Liver (tissue), 8 donors: ENCODE measurements at regions not wholly inside any gene's neighbourhood (a gene's known extent, or its start where the extent isn't known, plus 50 kb on each side); places are given as distances from the start of the nearest gene placed in this dataset.

Source experiments
- DNase-seq: peaks from one replicate; pipeline ENCODE4 v3.0.0-alpha.2; 2017; ENCODE audit warnings: low spot score
- H3K27ac ChIP-seq, 2 donors: one replicate each; pipeline ENCODE4 v1.7.0; 2013; ENCODE audit warnings: inconsistent platforms in 2 of 2, low read length in 2 of 2, control low read depth in 1 of 2, low read depth in 1 of 2, mild to moderate bottlenecking in 1 of 2
- H3K27me3 ChIP-seq, 4 donors: one replicate each; pipeline versions ENCODE4 v1.6.1 to v1.7.0; 2013; ENCODE audit warnings: low read length in 3 of 4, inconsistent platforms in 1 of 4, mild to moderate bottlenecking in 1 of 4, moderate library complexity in 1 of 4; ENCODE audit not compliant: control insufficient read depth in 4 of 4, insufficient read depth in 4 of 4
- H3K36me3 ChIP-seq, 4 donors: one replicate each; pipeline versions ENCODE4 v1.6.1 to v1.7.0; 2013; ENCODE audit warnings: low read length in 3 of 4, mild to moderate bottlenecking in 3 of 4, low read depth in 1 of 4, moderate library complexity in 1 of 4; ENCODE audit not compliant: control insufficient read depth in 4 of 4, insufficient read depth in 3 of 4
- H3K4me1 ChIP-seq, 4 donors: one replicate each; pipeline versions ENCODE4 v1.6.1 to v1.7.0; 2013; ENCODE audit warnings: low read length in 3 of 4, mild to moderate bottlenecking in 3 of 4, moderate library complexity in 1 of 4; ENCODE audit not compliant: control insufficient read depth in 4 of 4, insufficient read depth in 4 of 4
- H3K4me3 ChIP-seq, 3 donors: one replicate each; pipeline versions ENCODE4 v1.6.1 to v1.7.0; 2013; ENCODE audit warnings: low read length in 3 of 3, control low read depth in 1 of 3, low read depth in 1 of 3, mild to moderate bottlenecking in 1 of 3
- H3K9ac ChIP-seq, 2 donors: one replicate each; pipeline ENCODE4 v1.7.0; 2013; ENCODE audit warnings: low read length in 2 of 2, mild to moderate bottlenecking in 2 of 2, moderate library complexity in 2 of 2, control low read depth in 1 of 2, low read depth in 1 of 2
- H3K9me3 ChIP-seq, 4 donors: one replicate each; pipeline versions ENCODE4 v1.6.1 to v1.7.0; 2013; ENCODE audit warnings: low read length in 3 of 4; ENCODE audit not compliant: control insufficient read depth in 4 of 4
- ATF3 ChIP-seq: IDR thresholded peaks from 2 replicates; pipeline ENCODE4 v1.6.1; 2016; ENCODE audit warnings: antibody characterized with exemption
- EGR1 ChIP-seq, 2 donors: IDR thresholded peaks; 2 replicates each; pipeline ENCODE4 v1.6.1; 2016 to 2018; ENCODE audit warnings: antibody characterized with exemption in 2 of 2, low read depth in 2 of 2
- FOXA2 ChIP-seq: IDR thresholded peaks from 2 replicates; pipeline ENCODE4 v1.6.1; 2016; ENCODE audit warnings: antibody characterized with exemption
- GABPA ChIP-seq, 2 donors: IDR thresholded peaks in 1 of 2; conservative IDR thresholded peaks in 1 of 2; 2 replicates each; pipeline ENCODE4 v1.6.1; 2016; ENCODE audit warnings: antibody characterized with exemption in 2 of 2, mild to moderate bottlenecking in 1 of 2, moderate library complexity in 1 of 2
- HNF4A ChIP-seq, 2 donors: conservative IDR thresholded peaks; 2 replicates each; pipeline ENCODE4 v1.6.1; 2016; ENCODE audit warnings: antibody characterized with exemption in 2 of 2, mild to moderate bottlenecking in 2 of 2
- HNF4G ChIP-seq: IDR thresholded peaks from 2 replicates; pipeline ENCODE4 v1.6.1; 2016; ENCODE audit warnings: antibody characterized with exemption
- JUND ChIP-seq, 2 donors: IDR thresholded peaks; 2 replicates each; pipeline ENCODE4 v1.6.1; 2016; ENCODE audit warnings: antibody characterized with exemption in 2 of 2
- MAX ChIP-seq: IDR thresholded peaks from 2 replicates; pipeline ENCODE4 v1.6.1; 2016; ENCODE audit warnings: antibody characterized with exemption
- NR2F2 ChIP-seq: IDR thresholded peaks from 2 replicates; pipeline ENCODE4 v1.6.1; 2016; ENCODE audit warnings: antibody characterized with exemption
- RAD21 ChIP-seq, 2 donors: IDR thresholded peaks; 2 replicates each; pipeline ENCODE4 v1.6.1; 2016; ENCODE audit warnings: antibody characterized with exemption in 2 of 2, mild to moderate bottlenecking in 2 of 2
- SP1 ChIP-seq: IDR thresholded peaks from 2 replicates; pipeline ENCODE4 v1.6.1; 2018; ENCODE audit warnings: antibody characterized with exemption, mild to moderate bottlenecking
- TAF1 ChIP-seq: conservative IDR thresholded peaks from 2 replicates; pipeline ENCODE4 v1.6.1; 2016; ENCODE audit warnings: antibody characterized with exemption, mild to moderate bottlenecking
- YY1 ChIP-seq: IDR thresholded peaks from 2 replicates; pipeline ENCODE4 v1.6.1; 2016; ENCODE audit warnings: antibody characterized with exemption, mild to moderate bottlenecking
- WGBS: extraction: QIAGEN DNeasy Blood & Tissue Kit; methylation state at CpG from one replicate; pipeline ENCODE4 v1.1.7; 2013; 5-methylcytosine and 5-hydroxymethylcytosine counted together
- TF ChIP-seq, protein P1 (sequence below): fragments of 150-350 bp; IDR thresholded peaks from 2 replicates; pipeline ENCODE4 v1.5.1; 2017; ENCODE audit warnings: improper control_type of control experiment, low read depth, low read length; ENCODE audit not compliant: missing input control
- TF ChIP-seq, protein P2 (sequence below): IDR thresholded peaks from 2 replicates; pipeline ENCODE4 v1.6.1; 2016; ENCODE audit warnings: antibody characterized with exemption, mild to moderate bottlenecking
- donor health status: healthy.
- donor health status: healthy.
- donor health status: healthy.
- donor health status: healthy.
- donor health status: healthy.

- 9% methylated on average over 5 of the region's 5 CpGs for WGBS
- Histone ChIP-seq H3K27ac (no peak overlapping the region), H3K27me3 (peaks cover 0 to 7% (median 3%) of the 10 kb centered on the region in 4 donors), H3K9ac (no peak overlapping the region), H3K4me3 (no peak overlapping the region), H3K9me3 (no peaks in the 10 kb centered on the region), H3K36me3 (no peaks in the 10 kb centered on the region), H3K4me1 (no peaks in the 10 kb centered on the region)
- DNase-seq = no peak
- no peak for TF ChIP-seq EGR1 (IDR thresholded peaks at IDR 0.05; ENCODE audit: low read depth in 2 of 2)
- no peak for TF ChIP-seq SP1
- TF ChIP-seq HNF4A (conservative IDR thresholded peaks at IDR 0.05) = no peak
- no peak for TF ChIP-seq FOXA2
- no peak for TF ChIP-seq YY1
- TF ChIP-seq MAX = no peak
- TF ChIP-seq NR2F2 = no peak
- no peak for TF ChIP-seq ATF3
- TF ChIP-seq, protein P1, sequence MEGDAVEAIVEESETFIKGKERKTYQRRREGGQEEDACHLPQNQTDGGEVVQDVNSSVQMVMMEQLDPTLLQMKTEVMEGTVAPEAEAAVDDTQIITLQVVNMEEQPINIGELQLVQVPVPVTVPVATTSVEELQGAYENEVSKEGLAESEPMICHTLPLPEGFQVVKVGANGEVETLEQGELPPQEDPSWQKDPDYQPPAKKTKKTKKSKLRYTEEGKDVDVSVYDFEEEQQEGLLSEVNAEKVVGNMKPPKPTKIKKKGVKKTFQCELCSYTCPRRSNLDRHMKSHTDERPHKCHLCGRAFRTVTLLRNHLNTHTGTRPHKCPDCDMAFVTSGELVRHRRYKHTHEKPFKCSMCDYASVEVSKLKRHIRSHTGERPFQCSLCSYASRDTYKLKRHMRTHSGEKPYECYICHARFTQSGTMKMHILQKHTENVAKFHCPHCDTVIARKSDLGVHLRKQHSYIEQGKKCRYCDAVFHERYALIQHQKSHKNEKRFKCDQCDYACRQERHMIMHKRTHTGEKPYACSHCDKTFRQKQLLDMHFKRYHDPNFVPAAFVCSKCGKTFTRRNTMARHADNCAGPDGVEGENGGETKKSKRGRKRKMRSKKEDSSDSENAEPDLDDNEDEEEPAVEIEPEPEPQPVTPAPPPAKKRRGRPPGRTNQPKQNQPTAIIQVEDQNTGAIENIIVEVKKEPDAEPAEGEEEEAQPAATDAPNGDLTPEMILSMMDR = peak; percentile 54
- TF ChIP-seq JUND (IDR thresholded peaks at IDR 0.05) = no peak
- peak; percentile 77 to 80 for TF ChIP-seq RAD21 (IDR thresholded peaks at IDR 0.05)
- no peak for TF ChIP-seq GABPA (IDR thresholded peaks at IDR 0.05 in 1 of 2, conservative IDR thresholded peaks at IDR 0.05 in 1 of 2)
These were observed 84.0 kb upstream of the RCN1 start for GRCh38 chr11:32006799-32007388.

DNA sequence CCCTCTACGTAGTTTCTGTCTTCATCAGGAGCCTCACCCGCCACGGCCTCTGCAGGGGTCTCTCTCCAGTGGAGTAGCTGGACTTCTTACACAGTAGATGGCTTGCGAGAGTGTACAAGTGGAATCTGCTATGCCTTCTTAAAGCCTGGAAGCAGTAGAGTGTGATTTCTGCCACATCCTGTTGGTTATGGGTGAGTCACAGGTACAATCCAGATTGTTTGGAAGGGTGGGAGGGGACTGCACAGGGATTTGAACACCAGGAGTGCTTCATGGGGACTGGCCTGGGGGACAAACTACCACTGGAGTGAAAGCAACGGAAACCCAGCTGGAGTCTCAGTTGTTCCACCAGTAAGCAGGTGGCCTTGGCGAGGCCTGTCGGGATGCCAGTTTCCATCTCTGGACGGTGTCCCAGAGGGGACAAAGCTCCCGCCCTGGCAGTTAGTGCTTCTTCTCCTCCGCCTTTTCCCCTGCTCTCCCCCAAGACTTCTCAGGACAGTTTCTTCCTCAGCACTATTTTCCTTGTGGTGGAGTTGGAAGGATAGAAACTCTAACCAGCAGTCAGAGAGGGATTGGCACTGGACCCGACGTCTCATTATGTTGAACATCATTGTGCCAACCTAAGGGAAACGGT, 85.0 kb upstream of the RCN1 start:
- Histone ChIP-seq H3K27me3 (peaks cover 0 to 8% (median 2%) of the 10 kb centered on the region in 4 donors), H3K9ac (no peak overlapping the region), H3K36me3 (no peaks in the 10 kb centered on the region), H3K9me3 (no peaks in the 10 kb centered on the region), H3K4me1 (no peaks in the 10 kb centered on the region), H3K4me3 (no peak overlapping the region), H3K27ac (no peak overlapping the region)
- WGBS = 85% methylated on average over 13 of the region's 13 CpGs
- no peak for TF ChIP-seq GABPA (IDR thresholded peaks at IDR 0.05 in 1 of 2, conservative IDR thresholded peaks at IDR 0.05 in 1 of 2)
- TF ChIP-seq HNF4G = no peak
- no peak for TF ChIP-seq YY1
- no peak for TF ChIP-seq JUND (IDR thresholded peaks at IDR 0.05)
- TF ChIP-seq TAF1 = no peak
- TF ChIP-seq, protein P2, sequence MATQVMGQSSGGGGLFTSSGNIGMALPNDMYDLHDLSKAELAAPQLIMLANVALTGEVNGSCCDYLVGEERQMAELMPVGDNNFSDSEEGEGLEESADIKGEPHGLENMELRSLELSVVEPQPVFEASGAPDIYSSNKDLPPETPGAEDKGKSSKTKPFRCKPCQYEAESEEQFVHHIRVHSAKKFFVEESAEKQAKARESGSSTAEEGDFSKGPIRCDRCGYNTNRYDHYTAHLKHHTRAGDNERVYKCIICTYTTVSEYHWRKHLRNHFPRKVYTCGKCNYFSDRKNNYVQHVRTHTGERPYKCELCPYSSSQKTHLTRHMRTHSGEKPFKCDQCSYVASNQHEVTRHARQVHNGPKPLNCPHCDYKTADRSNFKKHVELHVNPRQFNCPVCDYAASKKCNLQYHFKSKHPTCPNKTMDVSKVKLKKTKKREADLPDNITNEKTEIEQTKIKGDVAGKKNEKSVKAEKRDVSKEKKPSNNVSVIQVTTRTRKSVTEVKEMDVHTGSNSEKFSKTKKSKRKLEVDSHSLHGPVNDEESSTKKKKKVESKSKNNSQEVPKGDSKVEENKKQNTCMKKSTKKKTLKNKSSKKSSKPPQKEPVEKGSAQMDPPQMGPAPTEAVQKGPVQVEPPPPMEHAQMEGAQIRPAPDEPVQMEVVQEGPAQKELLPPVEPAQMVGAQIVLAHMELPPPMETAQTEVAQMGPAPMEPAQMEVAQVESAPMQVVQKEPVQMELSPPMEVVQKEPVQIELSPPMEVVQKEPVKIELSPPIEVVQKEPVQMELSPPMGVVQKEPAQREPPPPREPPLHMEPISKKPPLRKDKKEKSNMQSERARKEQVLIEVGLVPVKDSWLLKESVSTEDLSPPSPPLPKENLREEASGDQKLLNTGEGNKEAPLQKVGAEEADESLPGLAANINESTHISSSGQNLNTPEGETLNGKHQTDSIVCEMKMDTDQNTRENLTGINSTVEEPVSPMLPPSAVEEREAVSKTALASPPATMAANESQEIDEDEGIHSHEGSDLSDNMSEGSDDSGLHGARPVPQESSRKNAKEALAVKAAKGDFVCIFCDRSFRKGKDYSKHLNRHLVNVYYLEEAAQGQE = no peak
- no peak for TF ChIP-seq EGR1 (IDR thresholded peaks at IDR 0.05; ENCODE audit: low read depth in 2 of 2)
- DNase-seq = no peak
